NCI-H748 (cell line): ENCODE measurements at regions not wholly inside any gene's neighbourhood (a gene's known extent, or its start where the extent isn't known, plus 50 kb on each side); places are given as distances from the start of the nearest gene placed in this dataset.

Experiments
- DNase-seq: peaks from one replicate; lab custom pipeline; 2025; ENCODE audit not compliant: unreplicated experiment; lab: John Stamatoyannopoulos, UW

DNA sequence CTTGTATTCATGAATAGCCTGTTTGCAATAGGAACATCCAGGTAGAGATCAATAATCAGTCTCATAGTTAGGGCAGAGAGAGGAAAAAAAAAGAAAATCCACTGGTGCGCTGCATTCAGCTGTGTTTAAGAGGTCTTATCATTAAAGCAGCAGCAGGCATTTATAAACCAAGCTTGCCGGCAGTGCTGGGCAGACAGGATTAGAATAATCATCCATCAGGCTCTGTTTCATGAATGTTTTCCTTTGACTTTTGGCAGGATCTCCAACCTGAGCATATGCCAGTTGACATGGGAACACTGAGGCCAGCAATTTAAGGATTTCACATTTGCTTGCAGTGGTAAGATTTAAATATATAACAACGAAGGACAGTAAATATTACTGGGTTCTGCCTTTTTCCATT lies 305.2 kb upstream of the SEMA6D start:
- DNase-seq, result no peak

DNA sequence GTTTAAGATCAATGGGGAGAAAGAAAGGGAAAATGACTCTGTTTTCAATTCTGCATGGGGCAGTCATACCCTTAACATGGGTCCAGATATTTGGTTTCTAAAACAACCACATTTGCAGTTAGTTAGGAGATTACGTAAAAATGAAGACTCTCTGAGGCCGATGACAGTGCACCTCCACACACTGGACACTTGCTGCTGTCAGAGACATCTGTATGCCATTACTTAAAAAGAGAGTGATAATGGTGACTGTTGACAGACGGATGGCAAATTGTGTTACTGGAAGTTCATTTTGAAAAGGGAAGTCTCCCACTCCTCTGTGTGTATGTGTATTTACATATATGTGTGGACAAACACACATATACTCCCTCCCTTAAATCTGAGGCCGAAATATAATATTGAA lies 304.5 kb upstream of the SEMA6D start:
- DNase-seq, result no peak

DNA sequence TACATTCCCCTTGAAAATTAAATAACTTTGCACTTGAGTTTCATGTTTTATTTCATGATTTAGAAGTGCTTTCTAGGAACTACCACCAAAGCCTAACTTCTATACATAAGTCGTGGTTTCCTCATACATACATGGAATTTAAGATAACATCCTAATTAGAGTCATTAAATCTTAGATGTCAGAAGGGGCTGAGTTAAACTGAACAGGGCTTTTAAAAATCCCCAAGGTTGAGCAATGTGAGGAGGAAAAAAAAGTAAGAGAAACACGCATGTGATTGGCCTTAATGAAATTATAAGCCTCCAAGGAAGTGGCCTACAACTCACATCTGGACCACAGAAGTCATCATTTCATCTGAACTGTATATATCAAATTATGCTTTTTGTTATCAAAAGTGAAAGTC lies 303.1 kb upstream of the SEMA6D start:
- DNase-seq, result no peak

- peak; percentile 75 for DNase-seq
These were observed 301.8 kb upstream of the SEMA6D start for GRCh38 chr15:47415539-47415971.

DNA sequence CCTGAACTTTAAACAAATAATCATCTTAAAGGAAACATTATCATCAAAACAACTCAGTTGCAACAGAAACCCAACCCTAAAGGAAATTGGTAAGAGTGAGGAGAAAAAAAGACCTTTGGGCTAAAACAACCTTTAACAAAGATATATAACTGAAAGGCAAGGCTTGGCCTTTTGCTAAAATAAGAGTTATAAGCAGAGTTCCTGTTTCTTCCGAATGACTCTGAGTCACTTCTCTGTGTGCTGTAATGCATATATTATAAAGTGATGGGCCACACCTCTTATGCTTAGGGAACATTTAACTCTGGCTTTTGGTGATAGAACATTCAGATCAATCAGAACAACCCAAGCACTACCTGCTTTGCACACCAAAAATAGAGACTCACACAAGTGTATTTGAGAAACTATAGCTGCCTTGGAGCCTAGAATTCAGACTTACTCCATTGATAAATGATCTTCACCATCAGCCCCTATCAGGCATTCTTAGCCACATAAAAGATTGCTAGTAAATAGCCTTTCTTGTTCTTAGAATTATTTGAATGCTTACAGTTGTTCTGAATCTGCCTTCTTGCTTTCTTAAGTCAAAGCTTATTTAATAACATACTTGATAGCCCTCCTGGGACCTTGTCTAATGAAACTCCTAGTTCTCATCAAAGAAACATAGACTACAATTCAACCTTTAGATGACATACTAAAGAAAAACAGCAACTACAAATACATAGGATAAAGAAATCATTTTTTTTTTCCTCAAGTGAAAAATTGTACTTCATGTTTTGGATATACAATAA lies 294.2 kb upstream of the SEMA6D start:
- DNase-seq, result no peak

DNA sequence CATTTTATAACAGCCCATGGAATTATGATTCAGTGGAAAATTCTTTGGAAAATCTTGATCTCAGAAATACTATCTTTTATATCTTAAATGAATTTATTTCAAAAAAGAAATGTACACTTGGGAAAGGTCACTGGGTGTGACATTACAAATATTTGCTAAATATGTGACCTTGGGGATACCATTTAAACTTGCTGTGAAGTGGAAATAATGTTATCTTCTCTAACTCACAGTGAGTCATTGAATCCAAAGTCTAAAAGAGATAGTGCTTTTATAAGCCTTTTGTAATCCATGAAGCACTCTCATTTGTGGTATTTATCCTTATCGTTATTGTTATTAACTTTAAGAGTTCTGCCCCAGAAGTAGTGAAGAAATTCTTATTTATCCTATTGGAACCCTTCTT lies 289.8 kb upstream of the SEMA6D start:
- DNase-seq, result no peak

GRCh38 chr15:47429376-47429775 lies 287.9 kb upstream of the SEMA6D start:
- no peak for DNase-seq

GRCh38 chr15:47431501-47431900 lies 285.8 kb upstream of the SEMA6D start:
- no peak for DNase-seq

DNA sequence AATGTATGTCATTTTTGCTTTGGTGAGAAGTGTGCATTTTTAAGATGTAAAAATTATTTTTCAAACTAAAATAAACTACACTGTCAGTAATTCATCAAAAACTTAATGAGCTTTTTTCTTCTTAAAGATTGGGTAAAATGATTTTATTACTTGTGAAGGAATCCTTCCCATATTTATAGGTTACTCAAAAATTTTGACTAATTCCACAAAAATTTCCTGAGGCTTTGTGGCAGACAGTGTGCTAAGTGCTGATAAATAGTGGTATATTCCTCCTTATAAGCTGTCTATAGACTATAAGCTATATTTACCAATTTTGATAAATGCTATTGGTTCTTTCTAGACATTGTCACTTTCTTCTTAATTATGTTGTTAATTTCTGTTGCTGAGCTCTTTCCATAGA lies 284.5 kb upstream of the SEMA6D start:
- DNase-seq, result no peak

- DNase-seq, result no peak
These were observed 282.7 kb upstream of the SEMA6D start for GRCh38 chr15:47434596-47434995.

- no peak for DNase-seq
These were observed 279.8 kb upstream of the SEMA6D start for GRCh38 chr15:47437491-47437890.

DNA sequence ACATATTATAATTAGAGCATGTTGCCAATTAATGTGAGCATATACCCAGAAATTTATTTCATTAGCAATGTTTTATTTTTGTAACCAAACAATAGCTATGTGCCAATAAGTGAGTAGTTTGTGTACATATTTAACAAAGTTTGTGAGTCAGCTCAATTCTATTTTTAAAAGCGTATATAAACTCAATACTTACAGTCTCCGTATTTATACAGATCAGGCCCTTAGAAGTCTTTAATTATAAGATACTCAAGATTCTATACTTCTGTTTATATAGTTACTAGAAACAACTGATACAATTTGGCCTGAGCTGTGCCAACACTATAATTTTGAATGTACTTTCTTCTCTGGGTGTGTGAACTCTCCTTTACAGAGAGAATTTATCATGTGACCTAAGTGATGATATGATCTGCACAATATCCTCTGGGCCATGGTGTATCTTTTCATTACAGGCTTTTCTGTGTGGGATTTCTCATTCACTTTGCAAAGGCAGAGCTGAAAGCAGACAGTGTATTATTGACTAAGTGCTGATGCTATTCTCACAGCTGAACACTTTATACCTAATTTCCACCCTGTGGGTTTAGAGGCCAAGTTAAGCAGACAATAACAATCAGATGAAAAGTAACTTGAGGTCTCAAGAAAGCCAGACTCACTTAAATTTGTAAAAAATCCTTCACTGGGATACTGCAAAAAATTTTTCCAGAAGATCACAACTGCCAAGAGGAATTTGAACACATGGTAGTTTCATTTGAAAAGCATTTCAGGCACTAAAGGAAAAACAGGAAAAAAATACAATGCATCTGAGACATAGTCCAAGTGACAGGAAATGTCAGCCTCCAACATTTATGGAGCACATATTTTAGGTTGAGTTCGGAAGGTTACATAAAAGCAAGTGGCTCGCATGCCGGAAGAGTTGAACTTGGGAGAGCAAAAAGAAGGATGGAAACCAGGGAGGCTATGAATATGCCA lies 277.9 kb upstream of the SEMA6D start:
- DNase-seq, result no peak

DNA sequence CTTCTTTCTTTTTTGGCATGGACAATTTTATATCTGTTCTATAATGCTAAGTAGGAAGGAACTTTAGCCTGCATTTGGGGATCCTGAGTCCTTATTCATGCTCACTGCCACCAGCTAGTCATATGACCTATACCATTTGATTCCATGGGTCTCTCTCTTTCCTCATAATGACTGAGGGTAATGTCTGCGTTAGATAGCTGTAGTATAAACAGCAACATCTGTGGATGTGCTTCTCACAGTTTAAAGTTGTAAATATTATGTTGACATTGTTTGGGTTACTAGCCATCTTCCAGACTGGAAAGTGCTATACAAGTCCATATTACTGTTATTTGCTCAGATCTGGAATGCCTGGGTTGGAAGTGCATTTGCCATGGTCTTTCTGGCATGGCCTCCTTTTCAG lies 274.9 kb upstream of the SEMA6D start:
- no peak for DNase-seq

- DNase-seq, result no peak
These were observed 273.5 kb upstream of the SEMA6D start for GRCh38 chr15:47443839-47444238.

- no peak for DNase-seq
These were observed 271.4 kb upstream of the SEMA6D start for GRCh38 chr15:47445723-47446392.

DNA sequence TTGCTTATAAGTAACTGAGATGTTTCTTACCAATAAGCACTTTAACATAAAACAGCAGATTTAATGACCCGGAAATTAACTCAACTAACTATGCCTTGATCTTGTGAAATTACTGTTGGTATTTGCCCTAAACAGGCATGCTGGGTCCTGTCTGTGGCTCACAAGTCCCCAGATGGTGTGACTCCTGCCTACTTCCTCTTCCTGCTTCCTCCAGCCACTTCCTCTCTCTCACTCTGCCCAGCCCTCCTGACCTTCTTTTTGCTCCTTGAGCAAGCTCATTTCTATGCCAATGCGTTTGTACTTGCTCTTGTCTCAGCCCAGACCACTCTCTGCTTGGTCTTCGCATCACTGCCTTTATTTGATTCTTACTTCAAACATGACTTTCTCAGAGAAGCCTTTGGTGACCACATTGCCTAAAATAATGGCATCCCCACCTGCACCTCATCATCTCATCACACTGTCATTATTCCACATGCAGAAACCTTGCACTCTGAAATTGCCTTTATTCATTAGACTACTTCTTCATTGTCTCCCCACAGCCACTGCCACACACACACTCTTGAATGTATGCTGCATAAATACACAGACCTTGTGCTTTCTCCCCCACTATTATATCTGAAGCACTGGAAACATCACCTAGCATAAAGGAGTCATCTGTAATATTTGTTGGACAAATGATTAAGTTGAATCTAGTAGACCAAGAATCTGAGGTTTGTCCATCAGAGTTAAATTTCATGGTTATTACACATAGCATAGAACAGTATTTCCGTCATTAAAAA lies 256.3 kb upstream of the SEMA6D start:
- peak; percentile 39 for DNase-seq

DNA sequence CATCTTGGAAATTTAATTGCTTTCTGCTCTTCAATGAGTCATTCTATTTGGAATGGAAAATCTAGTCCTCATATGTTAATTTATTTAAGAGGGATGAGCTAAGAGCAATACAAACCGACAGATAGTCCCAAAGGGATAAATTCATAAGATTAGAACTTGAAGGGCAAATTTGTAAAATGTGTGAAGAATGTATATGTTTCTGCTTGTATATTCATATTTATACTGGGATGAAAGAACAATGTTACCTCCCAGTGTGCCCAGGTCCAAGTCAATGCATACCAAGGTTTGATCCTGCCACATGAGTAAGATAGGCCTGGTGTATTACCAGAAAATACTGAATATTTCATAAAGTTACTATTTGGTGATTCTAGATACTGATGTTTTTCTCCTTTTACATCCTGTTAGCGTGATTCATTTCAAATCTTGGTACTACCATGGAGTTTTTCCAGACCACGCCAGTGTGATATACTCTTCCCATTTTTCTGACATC lies 255.6 kb upstream of the SEMA6D start:
- DNase-seq, result no peak

DNA sequence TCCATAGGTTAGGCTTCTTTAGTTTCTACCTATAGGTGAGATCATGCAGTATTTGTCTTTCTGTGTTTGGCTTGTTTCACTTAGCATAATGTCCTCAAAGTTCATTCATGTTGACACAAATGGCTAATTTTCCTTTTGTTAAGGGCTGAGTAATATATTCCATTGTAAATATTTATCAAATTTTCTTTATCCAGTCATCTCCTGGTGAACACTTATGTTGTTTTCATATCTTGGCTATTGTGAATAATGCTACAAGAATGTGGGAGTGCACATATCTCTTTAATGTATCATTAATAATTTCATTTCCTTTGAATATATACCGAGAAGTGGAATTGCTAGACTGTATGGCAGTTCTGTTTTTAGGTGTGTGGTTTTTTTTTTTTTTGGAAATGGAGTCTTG lies 250.9 kb upstream of the SEMA6D start:
- DNase-seq, result peak; percentile 73

DNA sequence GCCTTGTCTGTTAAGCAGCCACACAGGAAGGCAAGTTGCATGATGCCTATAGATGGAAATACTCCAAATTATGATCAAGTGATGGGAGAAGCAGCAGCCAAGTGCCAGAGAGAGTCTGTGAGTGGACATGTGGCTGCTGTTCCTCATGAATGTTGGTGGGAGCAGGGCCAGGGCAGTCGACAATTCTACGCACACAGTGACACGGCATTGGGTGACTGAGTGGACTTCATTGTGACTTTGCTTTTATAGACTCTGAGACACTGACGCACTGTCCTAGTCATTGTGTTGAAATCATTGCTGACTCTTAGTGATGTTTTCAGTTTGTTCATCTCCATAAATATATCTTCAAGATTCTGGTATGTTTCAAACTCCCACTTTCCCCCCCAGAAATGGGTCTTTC lies 246.3 kb upstream of the SEMA6D start:
- DNase-seq, result no peak

DNA sequence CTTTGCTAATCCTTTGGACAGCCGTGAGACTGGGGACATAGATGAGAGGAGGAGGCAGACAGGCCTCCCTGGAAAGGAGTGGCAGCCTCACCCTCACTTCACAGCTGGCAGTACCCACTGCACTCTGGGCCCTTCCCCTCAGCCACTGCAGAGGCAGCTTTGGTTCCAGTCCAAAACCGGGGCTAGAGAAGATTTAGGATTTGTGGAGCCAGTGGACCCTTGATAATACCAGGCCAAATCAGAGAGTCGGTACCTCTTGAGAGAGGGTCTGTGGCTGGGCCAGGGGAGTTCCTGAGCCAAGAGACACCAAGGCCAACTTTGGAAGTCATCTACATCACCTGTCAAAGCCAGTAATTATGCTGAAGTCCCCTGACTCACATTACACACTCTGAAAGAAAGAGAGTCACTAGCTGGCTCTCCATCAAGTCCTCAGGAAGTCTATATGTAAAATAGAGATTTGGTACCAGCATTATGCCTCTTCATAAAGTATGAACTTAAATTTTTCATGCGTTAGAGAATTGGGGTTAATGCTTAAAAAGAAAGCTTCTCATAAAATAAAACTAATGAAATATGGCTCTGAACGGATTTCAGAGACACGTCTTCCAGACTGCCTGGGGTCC lies 244.1 kb upstream of the SEMA6D start:
- no peak for DNase-seq
